Colonic mucosa (tissue), 4 donors: ENCODE measurements at regions not wholly inside any gene's neighbourhood (a gene's known extent, or its start where the extent isn't known, plus 50 kb on each side); places are given as distances from the start of the nearest gene placed in this dataset.

Source experiments
- DNase-seq: peaks from one replicate; pipeline ENCODE4 v3.0.0-alpha.2; 2020
- H3K27ac ChIP-seq: fragments of 200-600 bp; one replicate; pipeline ENCODE4 v1.8.0; 2021
- H3K27me3 ChIP-seq: fragments of 200-600 bp; one replicate; pipeline ENCODE4 v1.8.0; 2021
- H3K36me3 ChIP-seq: fragments of 200-600 bp; one replicate; pipeline ENCODE4 v1.8.0; 2021
- H3K4me1 ChIP-seq: fragments of 200-600 bp; one replicate; pipeline ENCODE4 v1.8.0; 2021; ENCODE audit warnings: mild to moderate bottlenecking
- H3K4me3 ChIP-seq: fragments of 200-600 bp; one replicate; pipeline ENCODE4 v1.8.0; 2021
- H3K9ac ChIP-seq, 2 donors: one replicate each; pipeline ENCODE4 v1.7.0; 2013; ENCODE audit warnings: control low read depth in 2 of 2, low read depth in 2 of 2, low read length in 2 of 2
- H3K9me3 ChIP-seq: fragments of 200-600 bp; one replicate; pipeline ENCODE4 v1.8.0; 2021
- CTCF ChIP-seq: fragments of 200-600 bp; IDR thresholded peaks from one replicate; pipeline ENCODE4 v1.8.0; 2022; ENCODE audit warnings: antibody characterized with exemption, mild to moderate bottlenecking
- intact Hi-C: fragments of 100-400 bp; cut with DNase I; formaldehyde crosslinking; loops from one replicate; pipeline ENCODE4 v1.14.1; 2022
- donor health status: healthy.
- donor health status: DM: no; HTN: no; CAD: no.
- donor health status: DM: no; HTN: no; CAD: no.

DNA sequence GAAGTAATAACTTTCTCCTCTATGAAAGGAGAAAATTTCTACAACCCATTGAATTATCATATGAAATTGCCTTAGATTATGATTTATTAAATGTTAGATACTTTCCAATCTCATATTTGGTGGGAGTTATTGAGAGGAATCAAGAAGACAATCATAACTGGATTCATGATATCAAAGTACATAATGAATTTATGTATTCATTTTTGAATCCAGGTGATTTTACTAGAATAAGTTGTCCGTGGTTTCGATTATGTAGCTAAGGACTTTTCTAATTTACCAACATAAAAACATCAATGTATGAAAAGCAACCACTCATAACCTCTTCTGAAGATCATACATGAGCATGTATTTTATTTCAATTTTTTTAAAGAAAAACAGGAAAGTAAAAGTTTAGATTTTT lies 1225.0 kb upstream of the MIR17HG start:
- H3K27me3 ChIP-seq = no peaks in the 10 kb centered on the region
- no peak for DNase-seq
- H3K4me1 ChIP-seq = no peaks in the 10 kb centered on the region
- no peak overlapping the region for H3K9ac ChIP-seq
- no peaks in the 10 kb centered on the region for H3K9me3 ChIP-seq
- H3K36me3 ChIP-seq = no peaks in the 10 kb centered on the region
- intact Hi-C loops = no loop called here
- H3K4me3 ChIP-seq = no peak overlapping the region
- TF ChIP-seq CTCF = no peak
- H3K27ac ChIP-seq = no peak overlapping the region

DNA sequence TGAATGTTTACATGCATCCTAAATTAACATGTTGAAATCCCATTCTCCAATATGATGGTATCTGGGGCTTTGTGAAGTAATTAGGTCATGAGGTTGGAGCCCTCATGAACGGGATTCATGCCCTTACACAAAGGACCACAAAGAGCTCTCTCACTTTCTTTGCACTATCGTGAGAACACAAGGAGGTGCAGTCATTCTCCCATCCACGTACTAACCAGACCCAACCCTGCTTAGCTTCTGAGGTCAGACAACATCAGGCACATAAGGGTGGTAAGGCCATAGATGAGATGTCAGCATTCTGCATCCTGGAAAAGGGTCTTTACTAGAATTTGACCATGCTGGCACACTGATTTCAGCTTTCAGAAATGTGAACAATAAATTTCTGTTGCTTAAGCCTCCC lies 1211.9 kb upstream of the MIR17HG start:
- no peak overlapping the region for H3K4me3 ChIP-seq
- H3K27me3 ChIP-seq = no peaks in the 10 kb centered on the region
- DNase-seq = no peak
- intact Hi-C loops = no loop called here
- H3K9ac ChIP-seq = no peak overlapping the region
- H3K36me3 ChIP-seq = no peaks in the 10 kb centered on the region
- no peaks in the 10 kb centered on the region for H3K4me1 ChIP-seq
- H3K9me3 ChIP-seq = no peaks in the 10 kb centered on the region
- no peak for TF ChIP-seq CTCF
- no peak overlapping the region for H3K27ac ChIP-seq

GRCh38 chr13:90142251-90142650 lies 1205.2 kb upstream of the MIR17HG start:
- Histone ChIP-seq H3K27me3 (no peaks in the 10 kb centered on the region), H3K4me1 (no peaks in the 10 kb centered on the region), H3K4me3 (no peak overlapping the region), H3K36me3 (no peaks in the 10 kb centered on the region), H3K9ac (no peak overlapping the region), H3K9me3 (no peaks in the 10 kb centered on the region), H3K27ac (no peak overlapping the region)
- no peak for TF ChIP-seq CTCF
- intact Hi-C loops = no loop called here
- no peak for DNase-seq

DNA sequence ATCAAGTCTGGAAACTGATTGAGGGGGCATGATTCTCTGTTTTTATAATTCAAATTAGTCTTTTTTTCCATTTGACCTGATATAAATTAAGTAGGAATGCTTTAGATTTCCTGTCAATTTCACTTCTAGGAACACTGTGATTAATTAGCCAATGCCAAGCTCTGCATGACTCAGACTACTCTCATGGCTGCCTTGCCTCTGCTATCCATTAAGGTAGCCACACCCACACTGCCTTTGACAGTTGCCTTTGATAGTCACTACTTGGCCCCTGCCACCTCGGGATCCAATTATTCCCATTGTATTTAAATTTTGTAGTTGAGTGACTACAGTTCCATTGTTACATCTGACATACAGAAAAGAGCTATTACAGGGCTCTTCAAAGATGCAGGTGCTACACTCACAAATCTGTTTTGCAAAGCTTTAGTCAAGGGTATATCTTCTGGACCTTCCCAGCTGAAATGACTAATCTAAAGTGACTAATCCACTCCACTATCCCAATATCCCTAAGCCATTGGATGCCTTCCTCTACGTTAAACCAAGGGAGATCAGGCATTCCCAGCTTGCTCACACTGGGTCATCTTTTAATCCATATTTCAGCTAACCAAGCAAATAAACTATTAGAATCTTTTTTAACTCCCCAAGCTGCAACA lies 1193.1 kb upstream of the MIR17HG start:
- TF ChIP-seq CTCF = no peak
- intact Hi-C loops = no loop called here

DNA sequence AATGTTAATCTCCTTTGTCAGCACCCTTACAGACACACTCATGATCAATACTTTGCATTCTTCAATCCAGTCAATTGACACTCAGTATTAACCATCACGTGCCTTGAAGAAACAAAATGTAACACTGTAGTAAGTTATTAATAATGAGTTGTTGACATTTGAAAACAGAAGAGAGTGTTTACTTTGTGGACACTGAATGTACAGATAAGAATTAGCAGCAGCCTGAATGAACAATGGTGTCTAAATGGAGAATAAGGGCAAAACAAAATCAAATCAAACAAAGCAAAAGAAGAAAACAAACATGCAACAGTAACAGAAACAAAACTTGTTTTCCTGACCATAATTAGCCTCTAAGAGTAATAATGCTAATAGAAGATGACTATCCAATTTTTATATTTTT lies 1191.1 kb upstream of the MIR17HG start:
- H3K9me3 ChIP-seq = no peaks in the 10 kb centered on the region
- H3K4me1 ChIP-seq = no peaks in the 10 kb centered on the region
- DNase-seq = no peak
- no peaks in the 10 kb centered on the region for H3K36me3 ChIP-seq
- H3K4me3 ChIP-seq = no peak overlapping the region
- no peak overlapping the region for H3K9ac ChIP-seq
- no peaks in the 10 kb centered on the region for H3K27me3 ChIP-seq
- H3K27ac ChIP-seq = no peak overlapping the region
- intact Hi-C loops = no loop called here
- no peak for TF ChIP-seq CTCF

More for the DNA sequence above, 1193.1 kb upstream of the MIR17HG start:
- H3K4me1 ChIP-seq = no peaks in the 10 kb centered on the region
- no peak overlapping the region for H3K27ac ChIP-seq
- no peak for DNase-seq
- no peak overlapping the region for H3K9ac ChIP-seq
- H3K4me3 ChIP-seq = no peak overlapping the region
- no peaks in the 10 kb centered on the region for H3K36me3 ChIP-seq
- no peaks in the 10 kb centered on the region for H3K27me3 ChIP-seq
- H3K9me3 ChIP-seq = no peaks in the 10 kb centered on the region
